H1 (cell line): ENCODE measurements at regions not wholly inside any gene's neighbourhood (a gene's known extent, or its start where the extent isn't known, plus 50 kb on each side); places are given as distances from the start of the nearest gene placed in this dataset.

Experiments used
- CTCF ChIA-PET: fragments of 300-600 bp; sonication (Branson Sonifier 250); formaldehyde crosslinking; loops from one replicate; lab custom pipeline; 2021; ENCODE audit not compliant: partially characterized antibody; lab: Charles Lee
- POLR2A ChIA-PET: fragments of 300-600 bp; sonication (Branson Sonifier 250); formaldehyde crosslinking; loops from one replicate; lab custom pipeline; 2021; ENCODE audit warnings: inconsistent platforms; ENCODE audit not compliant: partially characterized antibody; lab: Charles Lee
- DNase-seq, 2 experiments: peaks; one replicate each; pipeline versions ENCODE4 v3.0.0 to v3.0.0-alpha.2; 2010 to 2022; ENCODE audit warnings: low spot score in 2 of 2, low read depth in 1 of 2, mixed read lengths in 1 of 2
- FAIRE-seq: peaks from 2 replicates; lab custom pipeline; 2011; peaks lifted over from hg19 to GRCh38; lab: Jason Lieb, UNC
- H2AFZ ChIP-seq: 2 replicates; pipeline ENCODE4 v1.8.1; 2012; ENCODE audit warnings: low read length, inconsistent platforms
- H2AK5ac ChIP-seq: 2 replicates; pipeline ENCODE4 v1.6.1; 2013; ENCODE audit warnings: low read depth, low read length
- H2BK120ac ChIP-seq: replicated peaks from 2 replicates; pipeline ENCODE3; 2013; ENCODE audit warnings: low read depth, low read length, inconsistent platforms
- H2BK12ac ChIP-seq: 2 replicates; pipeline ENCODE4 v1.6.1; 2013; ENCODE audit warnings: low read depth, low read length
- H2BK15ac ChIP-seq: 2 replicates; pipeline ENCODE4 v1.6.1; 2013; ENCODE audit warnings: low read length
- H2BK20ac ChIP-seq: 2 replicates; pipeline ENCODE4 v1.6.1; 2013; ENCODE audit warnings: low read length
- H2BK5ac ChIP-seq: 2 replicates; pipeline ENCODE4 v1.6.1; 2013; ENCODE audit warnings: low read depth, low read length
- H3K14ac ChIP-seq: 2 replicates; pipeline ENCODE4 v1.6.1; 2013; ENCODE audit warnings: inconsistent platforms; ENCODE audit not compliant: insufficient read length
- H3K18ac ChIP-seq: 2 replicates; pipeline ENCODE4 v1.6.1; 2013; ENCODE audit warnings: low read length; ENCODE audit errors: extremely low read depth
- H3K23ac ChIP-seq: 2 replicates; pipeline ENCODE4 v1.6.1; 2013; ENCODE audit warnings: inconsistent platforms; ENCODE audit not compliant: insufficient read length
- H3K23me2 ChIP-seq: 2 replicates; pipeline ENCODE4 v1.6.1; 2013; ENCODE audit warnings: low read depth, low read length
- H3K27ac ChIP-seq: 2 replicates; pipeline ENCODE4 v1.6.1; 2011; ENCODE audit warnings: low read depth, low read length, inconsistent platforms
- H3K27me3 ChIP-seq, 4 experiments: replicated peaks in 1 of 4; 1 replicate in 1 of 4; 2 replicates in 3 of 4; pipeline versions ENCODE4 v1.6.1 to v1.8.1; 2011 to 2013; ENCODE audit warnings: low read length in 3 of 4, mild to moderate bottlenecking in 3 of 4, inconsistent platforms in 2 of 4, mixed read lengths in 2 of 4, moderate library complexity in 1 of 4; ENCODE audit not compliant: control insufficient read depth in 3 of 4, insufficient read depth in 3 of 4; ENCODE audit errors: extremely low read depth in 1 of 4
- H3K36me3 ChIP-seq, 4 experiments: 2 replicates each; pipeline versions ENCODE4 v1.6.1 to v1.8.1; 2011 to 2013; ENCODE audit warnings: mild to moderate bottlenecking in 4 of 4, low read length in 3 of 4, moderate library complexity in 2 of 4, control low read depth in 1 of 4, inconsistent platforms in 1 of 4; ENCODE audit not compliant: insufficient read depth in 4 of 4, control insufficient read depth in 2 of 4
- H3K4ac ChIP-seq: replicated peaks from 2 replicates; pipeline ENCODE3; 2013; ENCODE audit warnings: low read length, low read depth, mixed read lengths, inconsistent platforms; ENCODE audit not compliant: insufficient read length
- H3K4me1 ChIP-seq, 4 experiments: replicated peaks in 1 of 4; 1 replicate in 1 of 4; 2 replicates in 3 of 4; pipeline versions ENCODE4 v1.6.1 to v1.8.1; 2011 to 2013; ENCODE audit warnings: low read length in 3 of 4, inconsistent platforms in 2 of 4, mixed read lengths in 1 of 4; ENCODE audit not compliant: insufficient read depth in 4 of 4, control insufficient read depth in 3 of 4
- H3K4me2 ChIP-seq, 2 experiments: 2 replicates each; pipeline versions ENCODE4 v1.6.1 to v1.8.1; 2011 to 2013; ENCODE audit warnings: low read depth in 2 of 2, low read length in 2 of 2, control low read depth in 1 of 2, inconsistent platforms in 1 of 2, mild to moderate bottlenecking in 1 of 2; ENCODE audit not compliant: insufficient read depth in 1 of 2
- H3K4me3 ChIP-seq, 4 experiments: fragments of 200-600, 300-600 bp in 1 of 4; sonication (generic), shearing (Covaris generic), sonication (Bioruptor Twin) in 1 of 4; 2 replicates each; pipeline versions ENCODE4 v1.5.1 to v1.8.1; 2011 to 2016; ENCODE audit warnings: low read length in 4 of 4, low read depth in 3 of 4, control low read depth in 2 of 4, inconsistent platforms in 2 of 4, mild to moderate bottlenecking in 2 of 4, mixed read lengths in 1 of 4, moderate library complexity in 1 of 4; ENCODE audit not compliant: insufficient read depth in 2 of 4; ENCODE audit errors: extremely low read depth in 1 of 4
- H3K56ac ChIP-seq: replicated peaks from 2 replicates; pipeline ENCODE3; 2013; ENCODE audit warnings: low read depth, mild to moderate bottlenecking, mixed read lengths, low read length, inconsistent platforms; ENCODE audit not compliant: insufficient read length
- H3K79me1 ChIP-seq: 2 replicates; pipeline ENCODE4 v1.6.1; 2013; ENCODE audit warnings: low read depth, low read length, control low read depth
- H3K79me2 ChIP-seq, 2 experiments: 2 replicates each; pipeline versions ENCODE4 v1.6.1 to v1.8.1; 2012 to 2013; ENCODE audit warnings: low read length in 2 of 2, mild to moderate bottlenecking in 2 of 2, inconsistent platforms in 1 of 2; ENCODE audit not compliant: insufficient read depth in 2 of 2, control insufficient read depth in 1 of 2
- H3K9ac ChIP-seq, 4 experiments: replicated peaks in 1 of 4; 1 replicate in 1 of 4; 2 replicates in 3 of 4; pipeline versions ENCODE4 v1.6.1 to v1.8.1; 2011 to 2013; ENCODE audit warnings: low read depth in 3 of 4, low read length in 3 of 4, control low read depth in 2 of 4, mild to moderate bottlenecking in 2 of 4, moderate library complexity in 2 of 4, inconsistent platforms in 1 of 4; ENCODE audit errors: extremely low read depth in 1 of 4
- H3K9me3 ChIP-seq, 2 experiments: 2 replicates each; pipeline versions ENCODE4 v1.6.1 to v1.8.1; 2012 to 2013; ENCODE audit warnings: mild to moderate bottlenecking in 2 of 2, moderate library complexity in 2 of 2, control low read depth in 1 of 2, inconsistent platforms in 1 of 2, low read depth in 1 of 2, low read length in 1 of 2, mixed read lengths in 1 of 2; ENCODE audit not compliant: insufficient read depth in 2 of 2
- H4K20me1 ChIP-seq, 2 experiments: replicated peaks in 1 of 2; 2 replicates each; pipeline versions ENCODE3 to v1.8.1; 2011 to 2013; ENCODE audit warnings: inconsistent platforms in 2 of 2, low read length in 2 of 2, mild to moderate bottlenecking in 1 of 2; ENCODE audit not compliant: insufficient read depth in 2 of 2, control insufficient read depth in 1 of 2
- H4K5ac ChIP-seq: 2 replicates; pipeline ENCODE4 v1.6.1; 2013; ENCODE audit warnings: low read length, low read depth, mixed read lengths, inconsistent platforms; ENCODE audit not compliant: insufficient read length
- H4K8ac ChIP-seq: 2 replicates; pipeline ENCODE4 v1.8.0; 2013; ENCODE audit warnings: mild to moderate bottlenecking, moderate library complexity, low read length, inconsistent platforms; ENCODE audit not compliant: insufficient read depth; ENCODE audit errors: extremely low read depth
- H4K91ac ChIP-seq: replicated peaks from 2 replicates; pipeline ENCODE3; 2013; ENCODE audit warnings: low read length, mixed read lengths, inconsistent platforms; ENCODE audit not compliant: insufficient read length
- CEBPB ChIP-seq: IDR thresholded peaks from 2 replicates; pipeline ENCODE4 v1.6.1; 2012; ENCODE audit warnings: low read depth, low read length
- CTBP2 ChIP-seq: IDR thresholded peaks from 2 replicates; pipeline ENCODE4 v1.7.0; 2011; ENCODE audit warnings: borderline replicate concordance, mild to moderate bottlenecking, moderate library complexity, mixed read lengths, low read length; ENCODE audit not compliant: insufficient read depth, insufficient read length
- POLR2AphosphoS5 ChIP-seq: IDR thresholded peaks from 2 replicates; pipeline ENCODE4 v1.6.1; 2011; ENCODE audit warnings: low read depth, low read length
- RXRA ChIP-seq: IDR thresholded peaks from 2 replicates; pipeline ENCODE4 v1.6.1; 2011; ENCODE audit warnings: low read depth, mild to moderate bottlenecking, low read length, moderate library complexity; ENCODE audit not compliant: insufficient read depth
- ZNF274 ChIP-seq: IDR thresholded peaks from 2 replicates; pipeline ENCODE4 v1.7.0; 2012; ENCODE audit warnings: low read length, borderline replicate concordance; ENCODE audit errors: extremely low read depth
- WGBS, 2 experiments: shearing (Covaris generic) in 1 of 2; methylation state at CpG; one replicate each; pipeline versions ENCODE4 v1.1.6 to v1.1.7; 2013 to 2015; ENCODE audit warnings: low lambda C conversion rate in 2 of 2, mixed read lengths in 2 of 2, inconsistent platforms in 1 of 2, low coverage in 1 of 2, missing lambda C conversion rate in 1 of 2; ENCODE audit not compliant: insufficient replicate concordance in 2 of 2, insufficient coverage in 1 of 2, insufficient read length in 1 of 2; ENCODE audit errors: extremely low coverage in 1 of 2, missing lambda C conversion rate in 1 of 2; 5-methylcytosine and 5-hydroxymethylcytosine counted together

- Histone ChIP-seq H3K36me3 (no peaks in the 10 kb centered on the region), H3K79me1 (no peaks in the 10 kb centered on the region), H3K9me3 (peaks cover 5 to 7% of the 10 kb centered on the region in 2 experiments; a peak in 2 of 4 replicates), H2BK20ac (no peak overlapping the region), H3K4me2 (no peak overlapping the region), H4K20me1 (no peaks in the 10 kb centered on the region), H2BK15ac (no peak overlapping the region), H3K79me2 (no peaks in the 10 kb centered on the region), H2AK5ac (no peak overlapping the region), H3K4ac (no peak overlapping the region), H3K27me3 (no peaks in the 10 kb centered on the region), H3K23me2 (no peaks in the 10 kb centered on the region), H2BK120ac (no peak overlapping the region), H3K4me3 (no peak overlapping the region), H3K18ac (no peak overlapping the region), H3K14ac (no peak overlapping the region), H3K56ac (no peak overlapping the region), H3K9ac (no peak overlapping the region), H2BK12ac (no peak overlapping the region), H2BK5ac (no peak overlapping the region), H3K4me1 (no peaks in the 10 kb centered on the region), H3K23ac (no peak overlapping the region), H4K91ac (no peak overlapping the region), H3K27ac (no peak overlapping the region), H2AFZ (no peak overlapping the region), H4K8ac (no peak overlapping the region), H4K5ac (no peak overlapping the region)
- CTCF ChIA-PET, result no interaction called here
- 95% methylated on average over 1 of the region's 1 CpG; no CpG with 5 or more reads in 1 of the 2 experiments for WGBS, 2 experiments
- POLR2A ChIA-PET, result no interaction called here
- FAIRE-seq (no peak), DNase-seq (no peak)
- no peak for TF ChIP-seq CTBP2
- TF ChIP-seq POLR2AphosphoS5, result no peak
- no peak for TF ChIP-seq RXRA
- no peak for TF ChIP-seq CEBPB
- no peak for TF ChIP-seq ZNF274
These were observed 287.2 kb upstream of the LINC00305 start for GRCh38 chr18:64436111-64436510.
